Sciatic nerve (tissue), 2 donors: ENCODE measurements at regions not wholly inside any gene's neighbourhood (a gene's known extent, or its start where the extent isn't known, plus 50 kb on each side); places are given as distances from the start of the nearest gene placed in this dataset.

Experiments
- ATAC-seq: fragments of 200-7000 bp; cut with Tn5 transposase; one replicate; pipeline ENCODE4 v1.9.1; 2020; ENCODE audit warnings: mild to moderate bottlenecking, moderate library complexity
- DNase-seq: peaks from one replicate; pipeline ENCODE4 v3.0.0-alpha.2; 2020; ENCODE audit warnings: low spot score
- intact Hi-C: fragments of 100-400 bp; cut with DNase I; formaldehyde crosslinking; loops from one replicate; pipeline ENCODE4 v1.14.2; 2022
- donor health status: DM: no; HTN: no; CAD: no.
- donor health status: DM: no; HTN: no; CAD: no.

DNA sequence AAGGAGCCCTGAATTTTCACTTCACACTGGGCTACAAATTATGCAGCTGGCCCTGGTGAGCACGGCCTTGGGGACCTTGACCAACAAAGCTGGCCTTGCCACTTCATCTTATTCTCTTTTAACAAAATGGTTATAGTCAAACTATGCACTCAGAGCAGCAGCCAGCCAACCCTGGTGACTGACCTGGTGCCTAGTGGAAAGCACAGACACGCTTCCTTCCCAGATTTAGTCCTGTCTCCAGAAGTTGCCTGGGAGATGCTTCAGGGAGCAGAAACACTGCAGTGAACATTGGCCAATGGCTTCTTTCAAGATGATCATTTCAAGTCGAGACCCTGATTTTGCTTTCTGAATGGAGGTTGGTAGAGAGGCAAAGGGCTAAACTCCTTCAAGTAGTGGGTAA is 249.3 kb downstream of the SIPA1L2 start:
- no peak for ATAC-seq
- no peak for DNase-seq
- intact Hi-C loops: no loop called here

GRCh38 chr1:232380131-232380530 is 249.8 kb downstream of the SIPA1L2 start:
- ATAC-seq (no peak), DNase-seq (no peak)
- intact Hi-C loops: no loop called here

DNA sequence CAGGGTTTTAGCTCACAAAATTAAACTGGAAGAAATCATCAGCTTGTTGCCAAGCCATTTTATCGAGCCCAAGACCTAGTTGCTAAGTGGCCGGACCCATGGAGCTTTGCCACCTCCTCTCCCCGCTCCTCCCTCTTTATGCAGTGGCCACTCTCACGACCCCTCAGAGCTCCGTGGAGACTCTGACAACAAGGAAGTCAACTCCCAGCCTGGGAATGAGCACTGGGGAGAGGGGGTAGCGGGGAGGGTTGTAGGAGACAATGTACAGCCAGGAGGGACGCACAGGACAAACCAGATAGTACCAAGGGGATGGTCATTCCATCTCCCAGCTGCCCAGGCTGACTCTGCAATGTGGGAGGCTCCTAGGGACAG is 250.9 kb downstream of the SIPA1L2 start:
- intact Hi-C loops: no loop called here
- no peak for DNase-seq

DNA sequence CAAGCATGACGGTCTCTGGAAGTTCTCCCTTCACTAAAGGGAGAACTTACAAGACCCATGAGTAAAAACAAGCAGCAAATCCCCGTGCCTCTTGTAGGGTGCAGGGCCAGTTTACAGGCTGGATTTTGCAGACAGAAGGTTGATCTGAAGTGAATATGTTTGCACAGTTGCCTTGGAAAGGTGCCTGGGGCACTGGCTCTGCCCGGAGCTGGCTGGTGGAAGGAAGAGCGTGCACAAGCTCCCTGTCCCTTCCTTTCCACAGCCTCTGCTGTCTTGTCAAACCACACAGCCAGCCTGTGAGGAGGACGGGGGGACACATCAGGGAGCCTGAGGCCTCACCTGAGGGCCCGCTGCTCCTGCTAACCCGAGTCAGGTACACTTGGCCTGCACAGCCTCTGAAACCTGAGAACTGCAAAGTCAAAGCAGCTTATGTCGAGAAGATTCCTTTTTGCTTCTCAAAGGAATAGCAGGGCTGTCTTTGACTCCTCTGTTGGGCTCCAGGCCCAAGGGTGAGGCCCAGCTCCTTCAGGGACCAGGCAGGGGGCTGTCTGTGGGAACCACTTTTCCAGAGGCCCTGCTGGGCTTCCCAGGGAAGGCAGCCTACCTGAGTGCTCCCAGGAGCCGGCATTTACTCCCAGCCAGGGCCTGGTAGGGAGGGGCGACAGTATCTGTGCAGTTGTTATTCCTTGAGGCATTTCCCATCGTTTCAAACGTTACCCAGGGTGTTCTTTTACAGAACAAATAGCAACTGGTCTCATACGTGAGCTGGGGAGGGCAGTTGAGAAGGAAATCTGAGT is 251.5 kb downstream of the SIPA1L2 start:
- intact Hi-C loops: no loop called here
- ATAC-seq: no peak
- DNase-seq: no peak

More for the DNA sequence above, 250.9 kb downstream of the SIPA1L2 start:
- no peak for ATAC-seq

DNA sequence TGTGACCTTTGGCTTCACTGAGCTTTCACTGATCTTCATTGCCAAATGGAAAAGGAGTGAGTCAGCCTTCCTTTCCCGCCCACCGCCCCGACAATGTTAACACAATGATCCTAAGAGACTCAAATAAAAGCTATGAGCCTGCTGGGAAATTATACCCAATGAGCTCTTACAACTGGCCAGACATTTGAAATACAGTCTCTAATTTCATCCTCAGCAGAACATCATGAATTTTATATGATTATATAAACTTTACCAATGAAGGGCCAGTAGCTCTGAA is 252.5 kb downstream of the SIPA1L2 start:
- peak; percentile 73 for DNase-seq
- peak; percentile 62 for ATAC-seq
- intact Hi-C loops: no loop called here

DNA sequence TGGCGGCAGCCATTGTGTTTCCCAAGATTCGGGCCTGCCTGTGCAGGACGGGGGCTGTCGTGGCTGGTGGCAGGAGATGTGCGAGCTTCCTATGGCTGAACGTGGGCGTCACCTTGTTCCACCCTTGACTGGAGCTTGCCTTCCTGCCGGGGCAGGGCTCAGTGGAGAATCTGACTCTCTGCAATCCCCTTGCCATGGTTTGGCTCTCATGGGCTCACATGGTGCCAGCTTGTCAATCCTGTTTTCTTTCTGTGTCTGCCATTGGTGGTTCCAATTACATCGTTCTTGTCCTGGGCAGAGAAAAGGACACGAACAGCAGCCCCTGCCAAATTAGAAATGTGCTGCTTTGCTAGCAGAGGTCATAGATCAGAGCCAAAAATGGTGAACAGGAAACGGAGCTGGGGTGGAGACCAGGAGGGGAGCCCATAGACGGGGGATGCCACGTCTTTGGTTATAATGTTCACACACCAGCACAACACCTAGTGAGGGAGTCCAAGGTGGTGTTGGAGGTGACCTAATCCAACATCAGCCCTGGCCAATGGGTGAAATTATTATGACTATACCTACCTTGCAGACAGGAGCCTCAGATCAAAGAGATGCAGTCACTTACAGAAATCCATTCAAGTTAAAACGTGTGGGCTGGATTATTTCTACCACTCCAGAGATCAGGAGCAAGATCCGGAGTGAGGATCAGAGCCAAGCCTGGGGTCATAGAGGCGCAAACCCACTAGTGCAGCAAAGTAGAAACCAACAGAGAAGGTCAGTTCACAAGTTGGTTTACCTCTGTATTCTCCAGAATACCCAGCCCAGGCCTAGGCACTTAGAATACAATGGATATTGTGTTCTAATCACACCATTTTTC is 253.1 kb downstream of the SIPA1L2 start:
- DNase-seq (no peak), ATAC-seq (no peak)
- intact Hi-C loops: no loop called here

DNA sequence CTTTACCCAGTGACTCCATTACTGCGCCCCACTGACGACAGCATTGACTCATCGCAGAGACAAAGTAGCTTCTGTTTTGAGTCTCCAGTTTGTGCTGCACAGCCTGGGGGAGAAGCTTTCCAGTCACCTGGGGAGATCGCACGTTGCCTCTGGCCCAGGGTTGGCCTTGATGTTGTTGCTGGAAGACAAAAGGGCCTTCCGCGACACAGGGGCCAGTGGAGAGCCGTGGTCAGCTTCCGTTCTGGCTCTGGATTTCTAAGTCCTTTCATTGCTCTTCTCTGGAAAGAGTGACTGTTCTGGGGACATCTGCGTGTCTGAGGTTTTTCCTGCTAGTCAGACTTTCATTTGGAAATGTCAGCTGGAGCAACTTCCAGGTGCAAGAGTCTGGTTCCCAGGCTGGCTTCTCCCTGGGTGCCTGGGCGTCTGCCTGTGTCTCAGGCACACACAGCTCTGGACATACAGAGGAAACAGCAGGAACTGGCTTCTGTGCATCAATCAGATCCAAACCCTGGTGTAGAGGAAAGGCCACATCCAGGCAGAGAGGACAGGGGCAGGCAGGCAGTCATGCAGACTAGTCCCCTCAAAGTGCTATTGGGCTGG is 257.0 kb downstream of the SIPA1L2 start:
- intact Hi-C loops: no loop called here
- DNase-seq: no peak
- peak; percentile 28 for ATAC-seq

GRCh38 chr1:232372431-232372830 is 257.5 kb downstream of the SIPA1L2 start:
- ATAC-seq (no peak), DNase-seq (no peak)
- intact Hi-C loops: no loop called here

GRCh38 chr1:232369451-232370296 is 260.3 kb downstream of the SIPA1L2 start:
- intact Hi-C loops: no loop called here
- no peak for DNase-seq
- ATAC-seq: no peak

- DNase-seq (no peak), ATAC-seq (no peak)
- intact Hi-C loops: no loop called here
Measured at GRCh38 chr1:232368821-232369321, 261.1 kb downstream of the SIPA1L2 start.

DNA sequence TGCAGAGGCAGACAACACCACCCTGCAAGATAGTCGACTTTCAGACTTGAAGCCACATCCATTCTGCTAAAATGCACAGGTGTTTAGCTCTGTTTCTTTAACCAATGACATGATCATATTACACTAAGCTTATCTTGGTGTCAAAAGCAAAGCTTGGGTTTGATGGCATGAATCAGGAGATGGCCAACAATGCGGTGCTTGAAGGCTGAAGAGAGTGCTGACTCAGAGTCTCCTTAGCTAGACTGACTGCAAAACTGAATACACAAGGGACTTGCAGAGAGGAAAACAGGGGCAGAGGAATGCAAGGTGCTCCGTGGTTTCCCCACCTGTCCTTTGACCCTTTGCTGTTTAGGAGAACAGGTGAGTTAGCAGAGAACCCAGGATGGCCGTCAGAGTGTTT is 262.6 kb downstream of the SIPA1L2 start:
- intact Hi-C loops: no loop called here
- no peak for DNase-seq
- no peak for ATAC-seq

DNA sequence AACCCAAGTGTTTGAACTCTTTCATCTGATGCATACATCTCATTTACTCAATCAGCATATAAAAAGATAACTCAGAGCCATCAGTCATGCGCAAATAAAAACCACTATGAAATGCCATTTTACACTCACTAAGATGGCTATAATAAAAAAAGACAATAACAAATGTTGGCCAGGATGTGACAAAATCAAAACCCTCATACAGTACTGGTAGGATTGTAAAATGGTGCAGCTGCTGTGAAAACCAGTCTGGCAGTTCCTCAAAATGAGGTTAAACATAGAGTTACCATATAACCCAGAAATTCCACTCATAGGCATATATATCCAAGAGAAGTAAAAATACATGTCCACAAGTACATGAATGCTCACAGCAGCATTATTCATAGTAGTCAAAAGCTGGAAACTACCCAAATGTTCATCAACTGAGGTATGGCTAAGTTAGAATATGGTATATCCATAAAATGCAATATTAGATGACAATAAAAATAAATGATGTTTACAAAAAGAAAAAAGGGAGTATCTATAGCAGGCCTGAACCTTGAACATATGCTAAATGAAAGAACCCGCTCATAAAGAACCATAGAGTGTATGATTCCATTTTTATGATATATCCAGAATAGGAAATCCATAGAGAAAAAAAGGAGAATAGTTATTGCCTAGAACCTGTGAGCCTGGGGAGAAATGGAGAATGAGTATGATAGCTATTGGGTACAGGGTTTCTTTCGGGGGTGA is 265.1 kb downstream of the SIPA1L2 start:
- no peak for DNase-seq
- intact Hi-C loops: no loop called here
- no peak for ATAC-seq

- no peak for ATAC-seq
Measured at GRCh38 chr1:232363008-232363407, 266.9 kb downstream of the SIPA1L2 start.

DNA sequence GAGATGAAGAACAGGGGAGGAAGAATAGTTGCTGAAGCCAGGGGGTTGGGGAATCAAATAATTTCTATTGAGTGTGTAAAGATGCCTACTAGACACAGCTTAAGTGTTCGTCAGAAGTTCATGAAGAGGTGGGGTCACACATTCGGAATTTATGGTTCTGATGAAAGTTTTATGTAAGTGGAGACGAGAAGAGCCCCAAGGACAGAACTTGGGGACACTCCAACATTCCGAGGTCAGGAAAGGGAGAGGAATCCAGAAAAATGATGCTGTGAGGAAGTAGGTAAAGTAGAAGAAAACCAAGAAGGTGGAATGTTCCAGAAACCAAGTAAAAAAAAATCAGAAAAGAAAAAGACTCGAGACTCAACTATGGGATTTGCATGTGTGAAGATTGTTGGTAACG is 272.5 kb downstream of the SIPA1L2 start:
- no peak for DNase-seq
- no peak for ATAC-seq
- intact Hi-C loops: no loop called here

More at GRCh38 chr1:232363008-232363407, 266.9 kb downstream of the SIPA1L2 start:
- DNase-seq: no peak
- intact Hi-C loops: no loop called here

- intact Hi-C loops: no loop called here
- ATAC-seq: no peak
- DNase-seq: no peak
Measured at GRCh38 chr1:232355162-232356006, 274.5 kb downstream of the SIPA1L2 start.

DNA sequence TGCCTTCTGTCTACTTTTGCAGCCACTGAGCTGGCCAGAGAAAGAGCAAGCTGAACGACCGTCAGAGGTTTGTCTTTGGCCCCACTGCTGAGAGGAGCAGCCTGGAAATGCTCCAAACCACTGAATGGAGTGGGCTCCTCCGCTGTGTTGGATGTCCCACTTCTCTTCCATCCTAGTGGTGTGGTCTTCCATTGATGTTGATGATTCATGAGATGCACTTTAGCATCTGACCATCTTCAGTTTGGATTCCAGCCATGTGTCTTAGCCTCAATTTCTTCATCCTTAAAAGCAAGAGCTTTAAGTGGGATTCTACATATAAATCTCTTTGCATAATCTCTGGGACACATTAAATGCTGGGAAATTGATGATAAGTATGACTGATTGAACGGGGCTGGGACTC is 276.9 kb downstream of the SIPA1L2 start:
- intact Hi-C loops: no loop called here
- DNase-seq: no peak
- no peak for ATAC-seq

DNA sequence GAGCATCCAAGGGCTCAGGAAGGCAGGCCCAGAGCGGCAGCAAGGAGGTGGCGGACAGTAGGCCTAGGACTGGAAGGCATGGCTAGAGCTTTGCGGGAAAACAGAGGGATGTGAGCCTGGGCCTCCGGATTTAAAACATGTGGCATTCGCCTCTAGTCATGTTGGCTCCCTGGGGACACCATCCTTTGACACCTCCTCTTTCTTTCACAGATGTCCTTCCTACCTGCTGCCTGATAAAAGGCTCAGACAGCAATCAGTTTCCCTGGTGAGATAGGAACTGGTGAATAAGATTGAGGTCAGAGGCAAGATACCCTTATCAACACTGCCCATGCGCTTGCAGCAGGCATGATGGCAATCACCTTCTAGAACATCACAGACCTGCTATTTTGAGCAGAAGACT is 277.6 kb downstream of the SIPA1L2 start:
- ATAC-seq (no peak), DNase-seq (no peak)
- intact Hi-C loops: no loop called here

- ATAC-seq (no peak), DNase-seq (no peak)
- intact Hi-C loops: loop anchor here (1.0 kb wide), 1 partner anchor 21 kb away; no protein-coding TSS in a partner anchor
Measured at GRCh38 chr1:232351335-232351734, 278.6 kb downstream of the SIPA1L2 start.
